PC-3 (cell line): ENCODE measurements at regions not wholly inside any gene's neighbourhood (a gene's known extent, or its start where the extent isn't known, plus 50 kb on each side); places are given as distances from the start of the nearest gene placed in this dataset.

ENCODE experiments used
- EZH2 ChIP-seq: fragments of 300-600 bp; sonication (generic); IDR thresholded peaks from one replicate; pipeline ENCODE4 v1.6.1; 2017; ENCODE audit warnings: antibody characterized with exemption, mild to moderate bottlenecking, low read length; ENCODE audit not compliant: unreplicated experiment
- TF ChIP-seq, protein P1 (sequence below): fragments of 300-600 bp; sonication (generic); conservative IDR thresholded peaks from 2 replicates; pipeline ENCODE4 v1.5.1; 2017; ENCODE audit warnings: antibody characterized with exemption, low read depth, mild to moderate bottlenecking, low read length

DNA sequence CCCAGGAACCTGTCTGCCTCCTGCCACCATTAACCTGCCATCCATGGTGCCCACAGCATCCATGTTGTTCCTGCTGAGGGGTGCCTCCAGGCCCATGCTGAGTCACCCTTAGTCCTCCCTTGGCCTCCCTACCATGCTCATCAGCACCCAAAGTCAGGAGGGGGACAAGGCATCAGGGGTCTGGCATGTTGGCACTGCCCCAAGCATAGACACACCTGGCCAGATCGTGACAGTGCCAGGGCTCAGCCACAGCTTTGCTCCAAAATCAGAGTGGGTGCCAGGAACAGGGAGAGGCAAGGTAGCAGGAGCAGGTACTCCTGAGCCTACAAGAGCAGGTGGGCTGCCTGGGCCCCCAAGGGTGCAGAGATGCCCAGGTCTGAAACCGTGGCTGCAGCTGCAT lies 566.6 kb downstream of the TLE1 start:
- TF ChIP-seq, protein P1, sequence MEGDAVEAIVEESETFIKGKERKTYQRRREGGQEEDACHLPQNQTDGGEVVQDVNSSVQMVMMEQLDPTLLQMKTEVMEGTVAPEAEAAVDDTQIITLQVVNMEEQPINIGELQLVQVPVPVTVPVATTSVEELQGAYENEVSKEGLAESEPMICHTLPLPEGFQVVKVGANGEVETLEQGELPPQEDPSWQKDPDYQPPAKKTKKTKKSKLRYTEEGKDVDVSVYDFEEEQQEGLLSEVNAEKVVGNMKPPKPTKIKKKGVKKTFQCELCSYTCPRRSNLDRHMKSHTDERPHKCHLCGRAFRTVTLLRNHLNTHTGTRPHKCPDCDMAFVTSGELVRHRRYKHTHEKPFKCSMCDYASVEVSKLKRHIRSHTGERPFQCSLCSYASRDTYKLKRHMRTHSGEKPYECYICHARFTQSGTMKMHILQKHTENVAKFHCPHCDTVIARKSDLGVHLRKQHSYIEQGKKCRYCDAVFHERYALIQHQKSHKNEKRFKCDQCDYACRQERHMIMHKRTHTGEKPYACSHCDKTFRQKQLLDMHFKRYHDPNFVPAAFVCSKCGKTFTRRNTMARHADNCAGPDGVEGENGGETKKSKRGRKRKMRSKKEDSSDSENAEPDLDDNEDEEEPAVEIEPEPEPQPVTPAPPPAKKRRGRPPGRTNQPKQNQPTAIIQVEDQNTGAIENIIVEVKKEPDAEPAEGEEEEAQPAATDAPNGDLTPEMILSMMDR = no peak
- no peak for TF ChIP-seq EZH2
